A549 (cell line): ENCODE measurements at regions not wholly inside any gene's neighbourhood (a gene's known extent, or its start where the extent isn't known, plus 50 kb on each side); places are given as distances from the start of the nearest gene placed in this dataset.

Source experiments
- ATAC-seq, 2 experiments: fragments of 200-7000 bp in 1 of 2; fragments of >200 bp in 1 of 2; cut with Nextera tagmentation in 1 of 2; cut with Tn5 transposase in 1 of 2; 3 replicates each; pipeline versions ENCODE4 v1.8.0 to v1.9.1; 2018 to 2020; ENCODE audit warnings: mild to moderate bottlenecking in 1 of 2, moderate library complexity in 1 of 2
- CTCF ChIA-PET: fragments of 300-600 bp; sonication (Branson Sonifier 250); formaldehyde crosslinking; extraction: SDS; loops from one replicate; lab custom pipeline; 2021; ENCODE audit warnings: antibody characterized with exemption, inconsistent platforms; lab: Yijun Ruan, JAX
- POLR2A ChIA-PET: fragments of 350-600 bp; formaldehyde crosslinking; extraction: SDS; loops from one replicate; lab custom pipeline; 2021; ENCODE audit warnings: antibody characterized with exemption, inconsistent platforms; lab: Yijun Ruan, JAX
- DNase-seq, 2 experiments: peaks; one replicate each; pipeline versions ENCODE4 v3.0.0 to v3.0.0-alpha.2; 2011 to 2016; ENCODE audit warnings: low read depth in 1 of 2, low spot score in 1 of 2
- FAIRE-seq: peaks from 2 replicates; lab custom pipeline; 2011; peaks lifted over from hg19 to GRCh38; lab: Jason Lieb, UNC
- H3K27ac ChIP-seq, 2 experiments: fragments of >200 bp; sonication (Bioruptor Twin); formaldehyde crosslinking; 3 replicates each; pipeline ENCODE4 v1.5.1; 2016 to 2017
- H3K4me1 ChIP-seq: fragments of >200 bp; sonication (Bioruptor Twin); formaldehyde crosslinking; 3 replicates; pipeline ENCODE4 v1.6.1; 2016
- H3K4me2 ChIP-seq: fragments of >200 bp; sonication (Bioruptor Twin); formaldehyde crosslinking; 3 replicates; pipeline ENCODE4 v1.6.1; 2016
- H3K4me3 ChIP-seq: fragments of >200 bp; sonication (Bioruptor Twin); formaldehyde crosslinking; 3 replicates; pipeline ENCODE4 v1.5.1; 2016
- H3K9me3 ChIP-seq: fragments of >200 bp; sonication (Bioruptor Twin); formaldehyde crosslinking; 3 replicates; pipeline ENCODE4 v1.6.1; 2016
- BHLHE40 ChIP-seq: IDR thresholded peaks from 2 replicates; pipeline ENCODE4 v1.6.1; 2012; ENCODE audit warnings: low read depth, low read length, inconsistent platforms
- CBX2 ChIP-seq: fragments of 200-600 bp; sonication (generic); IDR thresholded peaks from 2 replicates; pipeline ENCODE4 v1.6.1; 2016; ENCODE audit warnings: low read depth, mild to moderate bottlenecking, borderline replicate concordance
- CEBPB ChIP-seq, 2 experiments: fragments of >200 bp in 1 of 2; sonication (Bioruptor Twin) in 1 of 2; formaldehyde crosslinking in 1 of 2; IDR thresholded peaks; 2 replicates each; pipeline ENCODE4 v1.6.1; 2012 to 2016
- CHD4 ChIP-seq: fragments of 200-600 bp; sonication (generic); IDR thresholded peaks from 2 replicates; pipeline ENCODE4 v1.6.1; 2016; ENCODE audit warnings: antibody characterized with exemption, mild to moderate bottlenecking, borderline replicate concordance
- EP300 ChIP-seq, 2 experiments: fragments of >200 bp; sonication (Bioruptor Twin); formaldehyde crosslinking; IDR thresholded peaks; 2 replicates in 1 of 2; 3 replicates in 1 of 2; pipeline ENCODE4 v1.6.1; 2016 to 2017
- GATA3 ChIP-seq: IDR thresholded peaks from 2 replicates; pipeline ENCODE4 v1.6.1; 2012; ENCODE audit warnings: borderline replicate concordance
- HOXB13 ChIP-seq: fragments of 250-450 bp; sonication (Bioruptor Pico); IDR thresholded peaks from 2 replicates; pipeline ENCODE4 v1.5.0; 2020; ENCODE audit warnings: low read depth, mild to moderate bottlenecking, moderate library complexity
- HOXB5 ChIP-seq: fragments of 250-450 bp; sonication (Bioruptor Pico); IDR thresholded peaks from 2 replicates; pipeline ENCODE4 v1.5.0; 2020; ENCODE audit warnings: mild to moderate bottlenecking, moderate library complexity
- JUNB ChIP-seq: fragments of >200 bp; sonication (Bioruptor Twin); formaldehyde crosslinking; IDR thresholded peaks from 2 replicates; pipeline ENCODE4 v1.6.1; 2016
- KDM1A ChIP-seq: fragments of 200-600 bp; sonication (generic); IDR thresholded peaks from 2 replicates; pipeline ENCODE4 v1.6.1; 2016; ENCODE audit warnings: low read depth, mild to moderate bottlenecking
- KDM5A ChIP-seq: fragments of 200-600 bp; sonication (generic); IDR thresholded peaks from 2 replicates; pipeline ENCODE4 v1.6.1; 2016; ENCODE audit warnings: antibody characterized with exemption, mild to moderate bottlenecking
- MYC ChIP-seq: IDR thresholded peaks from 2 replicates; pipeline ENCODE4 v1.6.1; 2012; ENCODE audit warnings: mild to moderate bottlenecking, inconsistent platforms, low read length, improper control_type of control experiment, borderline replicate concordance
- NFE2L2 ChIP-seq: fragments of 150-350 bp; conservative IDR thresholded peaks from 2 replicates; pipeline ENCODE4 v1.6.1; 2014; ENCODE audit warnings: low read length
- PHF8 ChIP-seq: fragments of 200-600 bp; sonication (generic); IDR thresholded peaks from 2 replicates; pipeline ENCODE4 v1.6.1; 2016; ENCODE audit warnings: low read depth, mild to moderate bottlenecking, antibody characterized with exemption, moderate library complexity, borderline replicate concordance
- POLR2AphosphoS2 ChIP-seq: conservative IDR thresholded peaks from 2 replicates; pipeline ENCODE4 v1.6.1; 2012; ENCODE audit warnings: low read length, improper control_type of control experiment, inconsistent platforms
- RARB ChIP-seq: fragments of 250-450 bp; sonication (Bioruptor Pico); IDR thresholded peaks from 2 replicates; pipeline ENCODE4 v1.8.0; 2021; ENCODE audit warnings: mild to moderate bottlenecking, moderate library complexity
- SMC3 ChIP-seq: fragments of >200 bp; sonication (Bioruptor Twin); formaldehyde crosslinking; IDR thresholded peaks from 3 replicates; pipeline ENCODE4 v1.6.1; 2018; ENCODE audit warnings: inconsistent platforms
- ZNF302 ChIP-seq: fragments of 250-450 bp; sonication (Bioruptor Pico); IDR thresholded peaks from 2 replicates; pipeline ENCODE4 v1.9.0; 2021; ENCODE audit warnings: inconsistent platforms, mild to moderate bottlenecking, moderate library complexity
- ZSCAN20 ChIP-seq: fragments of 250-450 bp; sonication (Bioruptor Pico); IDR thresholded peaks from 2 replicates; pipeline ENCODE4 v1.8.0; 2022; ENCODE audit warnings: mild to moderate bottlenecking, moderate library complexity
- WGBS: methylation state at CpG from one replicate; pipeline ENCODE4 v1.1.6; 2017; ENCODE audit errors: missing lambda C conversion rate; 5-methylcytosine and 5-hydroxymethylcytosine counted together
- TF ChIP-seq, protein P1 (sequence below): IDR thresholded peaks from 2 replicates; pipeline ENCODE4 v1.6.1; 2012
- TF ChIP-seq, protein P2 (sequence below): fragments of >200 bp; sonication (Bioruptor Twin); formaldehyde crosslinking; IDR thresholded peaks from 3 replicates; pipeline ENCODE4 v1.5.1; 2016
- TF ChIP-seq, protein P3 (sequence below): fragments of 150-350 bp; IDR thresholded peaks from 2 replicates; pipeline ENCODE4 v1.6.1; 2014; ENCODE audit warnings: low read depth, mild to moderate bottlenecking, low read length

DNA sequence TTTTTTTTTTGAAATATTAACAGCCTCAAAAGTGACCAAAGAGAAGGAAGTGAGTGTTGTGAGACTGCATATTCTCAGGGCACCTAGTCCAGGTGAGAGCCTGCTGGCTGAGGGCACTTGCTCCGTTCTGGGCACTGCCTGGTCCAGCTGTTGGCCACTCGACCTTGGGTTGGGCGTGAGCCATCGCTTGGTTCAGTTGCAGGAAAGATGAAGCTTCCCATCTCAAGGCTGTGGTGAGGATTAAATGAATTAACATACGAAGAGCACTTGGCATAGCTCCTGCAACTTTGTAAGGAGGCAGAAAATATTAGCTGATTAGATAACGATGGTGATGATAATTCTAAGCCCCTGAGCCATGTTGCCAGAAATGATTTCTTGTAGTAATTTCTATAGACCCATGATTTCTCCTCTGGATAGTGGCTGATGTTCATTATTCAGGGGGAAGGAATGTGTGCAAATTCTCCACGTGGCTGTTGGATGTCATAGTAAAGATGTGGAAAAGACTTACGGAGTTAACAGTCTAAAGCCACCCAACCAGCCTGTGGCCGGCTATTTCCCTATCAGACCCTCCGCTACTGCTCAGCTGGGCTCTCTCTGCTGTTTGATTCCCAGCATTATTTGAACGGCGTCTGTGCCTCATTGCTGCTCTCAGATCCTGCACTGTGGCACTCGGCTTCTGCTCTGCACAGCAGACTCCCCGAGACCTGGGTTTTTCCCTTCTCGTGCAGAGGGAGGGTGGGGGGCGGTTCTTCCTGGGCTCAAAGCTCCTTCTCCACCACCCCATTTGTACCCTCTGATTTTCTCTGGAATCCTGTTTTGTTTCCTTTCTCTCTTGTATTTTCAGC is 221.1 kb downstream of the GALR1 start:
- FAIRE-seq: no peak
- Histone ChIP-seq H3K9me3 (no peaks in the 10 kb centered on the region), H3K4me1 (no peaks in the 10 kb centered on the region), H3K4me3 (no peak overlapping the region), H3K4me2 (no peak overlapping the region), H3K27ac (no peak overlapping the region)
- no peak for TF ChIP-seq SMC3
- TF ChIP-seq RARB: no peak
- TF ChIP-seq, protein P1, sequence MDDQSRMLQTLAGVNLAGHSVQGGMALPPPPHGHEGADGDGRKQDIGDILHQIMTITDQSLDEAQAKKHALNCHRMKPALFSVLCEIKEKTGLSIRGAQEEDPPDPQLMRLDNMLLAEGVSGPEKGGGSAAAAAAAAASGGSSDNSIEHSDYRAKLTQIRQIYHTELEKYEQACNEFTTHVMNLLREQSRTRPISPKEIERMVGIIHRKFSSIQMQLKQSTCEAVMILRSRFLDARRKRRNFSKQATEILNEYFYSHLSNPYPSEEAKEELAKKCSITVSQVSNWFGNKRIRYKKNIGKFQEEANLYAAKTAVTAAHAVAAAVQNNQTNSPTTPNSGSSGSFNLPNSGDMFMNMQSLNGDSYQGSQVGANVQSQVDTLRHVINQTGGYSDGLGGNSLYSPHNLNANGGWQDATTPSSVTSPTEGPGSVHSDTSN: no peak
- no peak for TF ChIP-seq ZSCAN20 (CRISPR knock-in tag)
- no peak for TF ChIP-seq POLR2AphosphoS2
- TF ChIP-seq KDM5A: no peak
- no peak for TF ChIP-seq PHF8
- TF ChIP-seq NFE2L2: no peak
- no peak for TF ChIP-seq BHLHE40
- no peak for TF ChIP-seq HOXB13
- no peak for TF ChIP-seq JUNB
- no peak for TF ChIP-seq CEBPB (IDR thresholded peaks at IDR 0.05)
- TF ChIP-seq CHD4: no peak
- TF ChIP-seq CBX2: no peak
- TF ChIP-seq GATA3: no peak
- TF ChIP-seq EP300 (IDR thresholded peaks at IDR 0.05): no peak
- no peak for TF ChIP-seq MYC
- TF ChIP-seq, protein P2, sequence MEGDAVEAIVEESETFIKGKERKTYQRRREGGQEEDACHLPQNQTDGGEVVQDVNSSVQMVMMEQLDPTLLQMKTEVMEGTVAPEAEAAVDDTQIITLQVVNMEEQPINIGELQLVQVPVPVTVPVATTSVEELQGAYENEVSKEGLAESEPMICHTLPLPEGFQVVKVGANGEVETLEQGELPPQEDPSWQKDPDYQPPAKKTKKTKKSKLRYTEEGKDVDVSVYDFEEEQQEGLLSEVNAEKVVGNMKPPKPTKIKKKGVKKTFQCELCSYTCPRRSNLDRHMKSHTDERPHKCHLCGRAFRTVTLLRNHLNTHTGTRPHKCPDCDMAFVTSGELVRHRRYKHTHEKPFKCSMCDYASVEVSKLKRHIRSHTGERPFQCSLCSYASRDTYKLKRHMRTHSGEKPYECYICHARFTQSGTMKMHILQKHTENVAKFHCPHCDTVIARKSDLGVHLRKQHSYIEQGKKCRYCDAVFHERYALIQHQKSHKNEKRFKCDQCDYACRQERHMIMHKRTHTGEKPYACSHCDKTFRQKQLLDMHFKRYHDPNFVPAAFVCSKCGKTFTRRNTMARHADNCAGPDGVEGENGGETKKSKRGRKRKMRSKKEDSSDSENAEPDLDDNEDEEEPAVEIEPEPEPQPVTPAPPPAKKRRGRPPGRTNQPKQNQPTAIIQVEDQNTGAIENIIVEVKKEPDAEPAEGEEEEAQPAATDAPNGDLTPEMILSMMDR: no peak
- TF ChIP-seq ZNF302 (CRISPR knock-in tag): no peak
- 16% methylated on average over 16 of the region's 16 CpGs for WGBS
- no peak for ATAC-seq
- DNase-seq: no peak
- POLR2A ChIA-PET: no interaction called here
- CTCF ChIA-PET: no interaction called here

DNA sequence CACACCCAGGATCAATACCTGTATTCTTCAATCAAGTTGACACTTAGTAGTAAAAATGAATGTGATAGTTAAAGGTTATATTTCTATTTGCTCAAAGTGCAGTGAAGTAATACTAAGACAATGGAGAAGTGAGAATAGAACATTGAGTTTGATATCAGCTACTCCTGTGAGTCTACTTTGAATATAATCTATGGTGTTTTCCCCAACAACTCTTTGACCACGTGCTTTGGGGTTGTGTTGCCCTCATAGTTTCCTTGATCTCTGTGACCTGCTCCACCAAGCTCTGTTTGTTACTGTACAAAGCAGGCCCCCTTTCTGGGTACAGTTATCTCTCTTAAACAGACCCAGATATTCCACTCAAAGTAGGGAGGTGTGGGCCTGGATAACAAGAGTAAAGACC is 222.9 kb downstream of the GALR1 start:
- TF ChIP-seq KDM1A: no peak
- TF ChIP-seq, protein P3, sequence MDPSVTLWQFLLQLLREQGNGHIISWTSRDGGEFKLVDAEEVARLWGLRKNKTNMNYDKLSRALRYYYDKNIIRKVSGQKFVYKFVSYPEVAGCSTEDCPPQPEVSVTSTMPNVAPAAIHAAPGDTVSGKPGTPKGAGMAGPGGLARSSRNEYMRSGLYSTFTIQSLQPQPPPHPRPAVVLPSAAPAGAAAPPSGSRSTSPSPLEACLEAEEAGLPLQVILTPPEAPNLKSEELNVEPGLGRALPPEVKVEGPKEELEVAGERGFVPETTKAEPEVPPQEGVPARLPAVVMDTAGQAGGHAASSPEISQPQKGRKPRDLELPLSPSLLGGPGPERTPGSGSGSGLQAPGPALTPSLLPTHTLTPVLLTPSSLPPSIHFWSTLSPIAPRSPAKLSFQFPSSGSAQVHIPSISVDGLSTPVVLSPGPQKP: no peak
- TF ChIP-seq HOXB5 (CRISPR knock-in tag): no peak
- TF ChIP-seq, all 56 proteins: peak for 0
- no peak overlapping the region for H3K4me3 ChIP-seq
- ChIA-PET POLR2A (no interaction called here), CTCF (no interaction called here)
- H3K27ac ChIP-seq: no peak overlapping the region
- H3K4me1 ChIP-seq: no peaks in the 10 kb centered on the region
- FAIRE-seq: no peak
- DNase-seq: no peak
- 0% methylated on average over 1 of the region's 1 CpG for WGBS
- no peak for ATAC-seq
- H3K9me3 ChIP-seq: no peaks in the 10 kb centered on the region
- H3K4me2 ChIP-seq: no peak overlapping the region
